HG03469 (cell line): ENCODE measurements at regions not wholly inside any gene's neighbourhood (a gene's known extent, or its start where the extent isn't known, plus 50 kb on each side); places are given as distances from the start of the nearest gene placed in this dataset.

Experiments used
- ATAC-seq: cut with Tn5 transposase; IDR thresholded peaks from one replicate; pipeline ENCODE4 v1.9.1; 2021; ENCODE audit warnings: mild to moderate bottlenecking, moderate library complexity, moderate number of reproducible peaks; ENCODE audit not compliant: unreplicated experiment

DNA sequence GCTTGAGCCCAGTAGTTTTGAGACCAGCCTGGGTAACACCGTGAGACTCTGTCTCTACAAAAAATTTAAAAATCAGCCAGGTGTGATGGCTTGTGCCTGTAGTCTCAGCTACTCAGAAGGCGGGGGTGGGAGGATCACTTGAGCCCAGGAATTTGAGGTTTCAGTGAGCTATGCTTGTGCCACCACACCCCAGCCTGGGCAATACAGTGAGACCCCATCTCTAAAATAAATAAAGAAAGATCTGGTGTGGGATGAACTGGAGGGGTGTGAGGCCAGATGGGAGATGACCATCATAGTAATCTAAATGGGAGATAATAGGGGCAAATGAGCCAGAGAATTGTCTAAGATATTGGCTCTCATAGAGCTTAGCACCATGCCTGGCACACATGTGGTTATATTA, 60.1 kb upstream of the TRABD2B start:
- no peak for ATAC-seq

DNA sequence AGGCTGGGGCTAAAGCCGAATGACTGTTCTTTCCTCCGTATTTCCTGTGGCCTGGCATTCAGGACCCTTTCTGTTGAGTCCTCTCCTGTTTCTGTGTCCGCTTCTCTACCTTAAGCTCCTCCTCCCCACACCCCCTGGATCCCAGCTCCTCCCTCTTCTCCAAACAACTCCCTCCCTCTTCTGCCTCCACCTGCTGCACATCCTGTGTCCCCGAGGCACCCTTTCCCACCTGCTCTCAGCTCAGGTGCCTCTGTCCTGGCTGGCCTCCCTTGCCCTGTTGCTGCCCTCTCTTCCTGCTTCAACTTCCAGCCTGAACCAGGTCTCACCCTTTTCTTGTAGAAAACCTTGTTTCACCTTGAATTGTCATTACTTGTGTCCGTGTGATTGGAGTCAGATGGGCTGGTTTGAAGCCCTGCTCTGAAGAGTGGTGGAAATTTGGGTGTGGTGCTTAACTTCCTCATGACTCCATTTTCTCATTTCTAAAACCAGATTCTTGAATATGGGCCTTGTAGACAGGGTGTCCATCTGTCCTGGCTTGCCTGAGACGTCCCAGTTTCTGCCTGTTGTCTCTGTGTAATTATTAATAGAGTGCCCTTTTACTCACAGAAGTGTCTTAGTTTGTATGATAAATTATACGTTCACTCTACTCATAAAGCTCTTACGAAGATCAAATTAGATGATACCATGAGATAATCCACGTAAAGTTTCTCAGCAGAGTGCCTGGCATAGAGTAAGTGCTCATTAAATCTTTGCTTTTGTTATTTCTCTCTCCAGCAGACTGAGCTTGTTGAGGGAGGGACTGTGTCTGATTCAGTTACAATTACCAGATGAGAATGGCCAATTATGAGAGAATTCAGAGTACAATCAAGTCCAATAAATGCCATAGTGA, 58.9 kb upstream of the TRABD2B start:
- no peak for ATAC-seq

DNA sequence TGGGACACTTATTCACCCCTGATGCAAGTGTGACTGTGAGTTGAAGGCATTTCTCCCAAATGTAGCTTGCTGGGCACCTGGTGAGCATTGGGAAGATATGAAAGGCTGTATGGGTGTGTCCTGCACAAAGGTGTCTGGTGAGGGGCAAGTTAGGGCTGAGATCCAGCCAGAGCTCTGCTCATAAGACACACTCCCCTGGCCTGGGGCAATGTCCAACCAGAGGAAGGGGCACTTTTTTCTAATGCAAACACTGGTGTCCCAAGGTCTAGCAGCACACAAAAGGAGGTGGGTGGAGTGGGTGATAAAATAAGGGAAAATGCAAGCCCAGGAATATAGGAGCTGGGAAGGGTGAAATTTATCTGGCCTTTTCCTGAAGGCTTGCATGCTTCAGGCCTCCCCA, 57.0 kb upstream of the TRABD2B start:
- ATAC-seq, result no peak

DNA sequence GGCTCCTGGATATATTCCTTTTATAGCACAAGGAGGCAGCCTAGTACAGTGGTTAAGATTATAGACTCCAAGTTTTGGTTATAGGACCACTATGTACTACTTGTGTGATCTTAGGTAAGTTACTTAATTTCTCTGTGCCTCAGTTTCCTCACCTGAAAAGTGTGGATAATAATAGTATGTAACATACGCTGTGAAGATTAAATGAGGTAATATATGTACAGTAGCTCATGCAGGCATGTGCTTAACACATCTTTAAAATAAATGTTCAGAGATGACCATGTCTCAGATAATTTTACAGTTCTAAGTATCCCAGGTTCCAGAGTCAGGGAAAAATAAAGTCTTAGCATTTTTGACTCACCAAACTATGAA, 55.7 kb upstream of the TRABD2B start:
- no peak for ATAC-seq

DNA sequence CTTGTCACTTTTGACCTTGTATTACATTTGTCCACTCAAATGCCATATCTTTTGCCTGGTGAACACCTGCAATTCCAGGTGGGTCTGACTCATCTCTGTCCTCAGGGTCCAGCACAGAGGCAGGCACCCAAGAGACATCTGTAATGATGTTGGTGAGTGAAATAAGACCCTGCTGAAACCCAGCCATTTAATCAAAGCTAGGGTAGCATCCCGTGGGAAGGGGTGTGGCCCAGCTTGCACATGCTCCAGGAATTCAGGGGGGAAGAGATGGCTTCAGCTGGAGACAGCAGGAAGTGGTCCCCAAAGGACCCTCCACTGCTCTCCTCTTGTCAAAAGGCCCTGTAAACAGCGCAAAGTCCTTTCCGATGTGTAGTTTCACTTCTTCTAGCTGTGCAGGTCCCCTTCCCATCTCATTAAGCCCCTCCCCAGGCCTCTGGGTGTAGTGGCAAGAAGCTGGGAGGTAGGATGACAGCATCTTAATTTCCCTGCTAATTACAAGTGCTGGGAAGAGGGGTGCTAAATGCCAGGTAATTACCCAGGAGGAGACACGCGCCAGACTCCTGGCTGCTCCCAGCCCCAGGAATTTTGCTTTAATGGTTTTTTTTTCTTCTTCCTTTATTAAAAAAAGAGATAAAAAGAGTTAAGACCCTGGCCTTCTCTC, 54.4 kb upstream of the TRABD2B start:
- ATAC-seq, result no peak

DNA sequence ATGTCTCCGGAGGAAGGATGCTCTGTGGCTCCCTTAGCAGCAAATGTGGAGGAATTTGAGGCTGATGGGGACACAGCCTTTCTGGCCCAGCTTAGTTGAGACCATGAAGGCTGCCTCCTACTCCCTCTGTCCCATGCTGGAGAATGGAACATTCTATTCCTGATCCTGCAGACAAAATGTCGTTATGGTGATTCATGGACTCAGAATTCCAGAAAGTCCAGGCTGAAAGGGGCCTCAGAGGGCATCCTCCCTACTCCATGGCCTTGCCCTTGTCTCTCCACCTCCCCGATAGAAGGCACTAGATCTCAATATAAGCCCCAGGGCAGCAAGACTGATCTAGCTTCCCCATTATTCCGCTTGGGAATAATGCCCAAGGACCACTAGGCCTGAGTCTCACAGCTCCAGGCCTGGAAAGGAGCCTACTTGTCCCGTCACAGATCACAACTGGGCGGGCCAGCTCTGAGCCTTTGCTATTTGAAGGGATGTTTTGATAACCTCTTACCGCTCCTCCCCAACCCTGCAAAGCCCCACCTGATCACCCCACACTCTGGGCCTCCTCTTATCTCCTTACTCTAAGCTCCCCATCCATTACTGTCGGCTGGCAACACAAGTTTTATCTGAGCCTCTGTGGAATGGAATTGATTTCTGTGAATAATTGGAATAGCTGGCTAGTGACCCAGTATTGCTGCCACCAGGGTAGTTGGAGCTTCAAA, 52.8 kb upstream of the TRABD2B start:
- no peak for ATAC-seq

DNA sequence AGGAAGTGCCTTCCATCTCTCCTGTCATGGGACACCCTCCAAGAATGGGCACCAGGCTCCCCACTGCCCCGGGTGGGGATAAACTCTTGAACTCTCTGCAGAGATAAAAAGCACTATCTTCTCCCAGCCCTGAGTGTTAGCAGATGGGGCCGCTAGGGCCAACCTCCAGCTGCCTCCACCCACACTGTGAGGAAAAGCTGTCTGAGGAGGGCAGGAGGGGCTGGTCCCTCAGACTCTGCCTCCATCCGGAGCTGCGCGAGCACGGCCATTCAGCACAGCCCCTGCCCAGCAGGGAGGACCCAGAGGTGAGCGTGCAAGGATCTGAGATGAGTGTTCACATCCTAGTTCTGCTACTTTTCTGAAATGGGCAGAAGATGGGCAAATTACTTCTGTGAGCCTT, 51.8 kb upstream of the TRABD2B start:
- ATAC-seq, result no peak

DNA sequence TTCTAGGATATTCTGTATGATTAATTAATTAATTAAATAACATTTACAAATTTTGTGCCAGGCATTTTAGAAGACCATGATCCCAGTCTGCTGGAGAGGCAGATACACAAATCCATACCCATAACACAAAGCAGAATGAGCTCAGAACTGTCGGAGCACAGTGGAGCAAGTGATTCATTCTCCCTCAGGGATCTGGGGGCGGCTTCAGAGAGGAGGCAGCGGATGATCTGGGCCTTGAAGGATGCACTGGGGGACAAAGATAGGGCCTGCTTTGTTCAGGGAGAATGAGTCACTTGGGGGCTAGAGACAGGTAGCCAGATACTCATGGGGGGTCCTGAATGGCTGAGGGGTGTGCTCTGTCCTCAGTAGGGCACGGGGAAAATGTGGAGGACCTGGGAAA, 50.9 kb upstream of the TRABD2B start:
- no peak for ATAC-seq

DNA sequence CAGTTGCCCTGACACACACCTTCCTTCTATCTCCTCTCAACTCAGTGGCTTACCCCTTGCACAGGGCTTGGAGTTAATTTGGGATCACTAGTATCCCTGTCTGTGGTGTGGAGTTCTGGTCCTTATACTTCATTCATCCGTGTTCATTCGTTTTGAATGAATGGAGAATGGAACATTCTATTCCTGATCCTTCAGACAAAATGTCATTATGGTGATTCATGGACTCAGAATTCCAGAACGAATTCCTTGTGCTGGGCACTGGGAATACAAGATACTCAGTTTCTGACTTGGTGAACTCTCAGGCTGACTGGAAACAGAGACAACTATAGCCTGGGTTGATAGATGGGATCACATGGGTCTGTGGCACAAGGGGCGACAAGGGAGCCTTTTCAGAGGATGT, 49.9 kb upstream of the TRABD2B start:
- ATAC-seq, result no peak
